ENCODE measurements at regions not wholly inside any gene's neighbourhood (a gene's known extent, or its start where the extent isn't known, plus 50 kb on each side); places are given as distances from the start of the nearest gene placed in this dataset.
"Not testable (repeated sequence)": the region's sequence is repeated elsewhere in the genome, so short reads cannot be mapped to it uniquely, and the experiment has no call there.

DNA sequence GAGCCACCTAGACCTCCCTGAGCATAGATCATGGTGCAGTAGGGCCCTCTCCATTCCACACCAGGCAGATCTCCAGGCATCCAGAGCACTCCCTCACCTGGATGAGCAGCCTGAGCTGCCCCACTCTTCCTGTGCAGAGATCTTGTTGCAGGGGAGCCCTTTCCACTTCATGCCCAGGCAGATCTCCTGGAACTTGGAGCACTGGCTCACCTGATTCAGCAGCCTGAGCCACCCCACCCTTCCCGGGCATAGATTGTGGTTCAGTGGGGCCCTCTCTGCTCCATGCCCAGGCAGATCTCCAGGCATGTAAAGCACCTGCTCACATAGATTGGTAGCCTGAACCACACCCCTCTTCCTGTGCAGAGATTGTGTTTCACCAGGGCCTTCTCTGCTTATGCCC lies 78.0 kb downstream of the SEC16B start:
- no peak for DNase-seq

- no peak for DNase-seq
Measured at GRCh38 chr1:177890479-177890878, 79.4 kb downstream of the SEC16B start.

DNA sequence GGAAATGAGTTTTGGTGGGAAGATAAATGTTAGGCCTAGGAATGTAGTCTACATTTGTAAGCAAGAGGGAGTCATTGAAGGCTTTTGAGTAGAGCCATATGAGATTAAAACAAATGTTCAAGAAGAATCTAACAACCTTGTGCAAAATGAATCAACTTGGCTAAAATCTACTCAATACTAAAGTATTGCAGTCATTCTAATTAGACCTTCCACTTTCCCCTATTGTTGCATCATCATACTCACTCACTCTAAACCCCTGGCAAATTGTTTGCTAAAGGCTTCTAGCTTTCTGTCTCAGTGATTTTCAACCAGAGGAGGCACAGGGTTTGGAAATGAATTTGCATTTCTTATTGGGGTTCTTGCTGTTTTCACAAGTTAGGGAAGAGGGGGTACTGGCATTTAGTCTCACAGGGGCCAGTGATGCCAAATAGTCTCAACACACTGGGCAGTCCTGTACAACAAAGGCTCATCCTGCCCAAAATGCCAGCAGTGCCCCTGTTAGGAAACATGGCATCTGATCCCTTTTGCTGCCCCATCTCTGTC lies 85.3 kb downstream of the SEC16B start:
- DNase-seq = no peak

GRCh38 chr1:177883581-177883980 lies 86.3 kb downstream of the SEC16B start:
- no peak for DNase-seq

- DNase-seq = peak in 1 of 56 donors; percentile 4
Measured at GRCh38 chr1:177880339-177880891, 89.4 kb downstream of the SEC16B start.

GRCh38 chr1:177877086-177877485 lies 92.8 kb downstream of the SEC16B start:
- no peak for DNase-seq

DNA sequence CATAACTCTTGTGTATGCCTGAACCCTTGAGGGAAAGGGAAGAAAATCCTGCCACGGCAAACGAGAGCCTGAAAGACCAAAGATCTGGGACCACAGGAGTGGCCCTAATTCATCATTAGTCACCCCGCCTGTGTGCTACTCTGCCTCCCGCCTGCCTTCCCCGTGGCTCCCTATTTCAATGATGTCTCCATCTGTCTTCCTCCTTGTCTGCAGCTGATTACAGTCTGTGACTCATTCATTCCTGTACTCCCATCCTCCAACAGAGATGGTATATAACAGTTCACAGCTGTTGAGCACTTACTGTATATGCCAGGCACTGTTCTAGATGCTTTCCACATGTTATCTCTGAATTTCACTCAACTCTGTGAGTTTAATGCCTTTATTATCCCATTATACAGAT lies 96.6 kb downstream of the SEC16B start:
- no peak for DNase-seq

- no peak for DNase-seq
Measured at GRCh38 chr1:177872308-177872900, 97.5 kb downstream of the SEC16B start.

- no peak for DNase-seq
Measured at GRCh38 chr1:177871613-177872307, 98.1 kb downstream of the SEC16B start.

DNA sequence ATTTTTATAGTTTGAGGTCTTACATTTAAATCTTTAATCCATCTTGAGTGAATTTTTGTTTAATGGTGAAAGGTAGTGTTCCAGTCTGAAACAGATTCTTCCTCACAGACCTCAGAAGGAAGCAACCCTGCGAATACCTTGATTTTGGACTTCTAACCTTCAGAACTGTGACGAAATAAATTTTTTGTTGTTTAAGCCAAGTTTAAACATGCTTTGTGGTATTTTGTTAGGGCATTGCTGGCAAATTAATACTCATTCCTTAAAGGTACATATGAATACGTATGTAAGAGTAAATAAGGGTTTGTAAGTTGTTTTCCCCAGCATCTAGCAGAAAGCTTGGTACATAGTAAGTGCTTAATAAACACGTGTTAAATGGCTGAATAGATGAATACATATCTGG lies 100.3 kb downstream of the SEC16B start:
- no peak for DNase-seq

GRCh38 chr1:177869011-177869410 lies 100.8 kb downstream of the SEC16B start:
- not testable (repeated sequence) for DNase-seq

DNA sequence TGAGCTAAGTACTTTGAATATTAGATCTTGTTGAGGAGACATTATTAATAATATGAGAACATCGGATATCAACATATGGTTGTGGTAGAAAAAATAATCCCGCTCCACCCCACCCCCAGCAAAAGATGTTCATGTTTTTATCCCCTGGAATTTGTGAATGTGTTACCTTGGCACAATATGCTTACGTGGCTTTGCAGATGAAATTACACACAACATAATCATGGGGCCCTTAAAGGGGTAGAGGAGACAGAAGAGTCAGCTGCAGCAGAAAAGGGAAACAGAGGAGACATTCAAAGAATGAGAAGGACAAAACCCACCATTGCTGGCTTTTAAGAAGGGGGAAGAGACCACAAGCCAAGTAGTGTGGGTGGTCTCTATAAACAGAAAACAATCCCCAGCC lies 104.1 kb downstream of the SEC16B start:
- DNase-seq = no peak

DNA sequence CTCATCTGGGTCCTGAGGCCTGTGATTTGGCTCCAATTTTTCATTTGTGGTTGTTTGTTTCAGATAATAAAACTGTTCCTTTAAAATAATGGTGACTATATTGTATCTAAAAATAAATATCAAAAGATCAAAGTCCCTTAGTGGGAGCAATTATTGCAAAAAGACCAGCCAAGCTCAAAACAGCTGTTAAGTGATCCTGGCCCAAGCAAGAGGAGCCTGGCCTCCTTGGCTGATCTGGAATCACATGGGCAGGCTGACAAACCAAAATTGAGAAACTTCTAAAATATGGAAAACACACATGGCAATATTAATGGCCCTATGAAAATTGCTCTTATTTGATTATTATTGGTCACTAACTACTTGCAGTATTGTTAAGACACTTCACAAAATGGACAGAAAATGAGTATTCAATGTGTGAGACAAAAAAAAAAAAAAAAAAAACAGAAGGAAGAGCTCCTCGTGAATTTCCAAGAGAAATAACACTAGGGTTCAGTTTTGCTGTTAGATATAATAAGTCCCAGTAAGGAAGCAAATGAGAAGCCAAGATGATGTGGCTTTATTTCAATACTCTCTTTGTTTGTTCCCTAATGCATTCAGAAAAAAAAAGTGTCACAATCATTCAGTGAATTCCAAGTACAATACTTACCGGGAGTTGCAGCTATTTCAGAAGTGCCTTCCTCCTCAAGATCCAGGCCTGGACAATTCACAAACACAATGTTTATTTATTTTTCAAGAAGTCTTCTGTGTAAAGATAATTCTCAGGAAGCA lies 105.1 kb downstream of the SEC16B start:
- DNase-seq = no peak

DNA sequence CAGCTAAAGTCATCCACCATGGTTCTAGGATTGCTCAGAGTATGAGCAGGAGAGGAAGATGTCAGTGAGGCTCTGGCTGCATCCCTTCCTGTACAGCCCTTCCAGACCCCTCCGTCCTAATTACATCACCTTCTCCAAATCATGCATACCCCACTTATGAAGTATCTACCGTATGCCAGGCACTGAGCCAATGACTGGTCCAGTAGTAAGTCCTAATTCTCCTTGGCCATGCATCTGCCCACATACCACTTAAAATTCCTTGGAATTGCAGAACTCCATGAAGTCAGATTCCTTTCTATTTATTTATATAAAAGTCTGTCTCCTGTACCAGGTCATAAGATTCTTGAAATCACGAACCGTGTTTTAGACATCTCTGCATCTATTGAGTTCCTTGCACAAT lies 106.1 kb downstream of the SEC16B start:
- DNase-seq = no peak

GRCh38 chr1:177862916-177863315 lies 106.9 kb downstream of the SEC16B start:
- DNase-seq = no peak

- no peak for DNase-seq
Measured at GRCh38 chr1:177859572-177859971, 110.3 kb downstream of the SEC16B start.

DNA sequence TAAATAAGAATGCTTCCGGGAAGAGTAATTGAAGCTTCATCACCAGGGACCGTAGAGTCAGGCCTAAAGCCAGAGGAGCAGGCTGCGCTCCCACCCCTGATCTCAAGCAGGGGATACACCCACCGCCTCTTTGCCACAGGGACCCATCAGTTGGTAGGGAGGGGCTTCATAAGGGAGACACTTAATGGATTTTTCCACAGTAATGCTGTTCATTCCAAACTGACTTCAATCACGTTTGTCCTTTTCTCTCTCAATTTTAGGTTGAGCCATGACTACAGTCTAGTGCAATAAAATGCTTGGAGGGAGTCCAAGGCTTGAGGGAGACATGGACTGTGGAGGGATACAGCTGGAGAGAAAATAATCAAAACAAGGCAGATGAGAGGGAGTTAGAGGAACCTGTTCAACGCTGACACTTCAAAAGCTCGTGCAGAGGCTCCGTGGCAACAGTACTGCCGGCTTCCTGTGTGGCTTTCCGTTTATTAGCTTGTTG lies 111.5 kb downstream of the SEC16B start:
- DNase-seq = no peak

DNA sequence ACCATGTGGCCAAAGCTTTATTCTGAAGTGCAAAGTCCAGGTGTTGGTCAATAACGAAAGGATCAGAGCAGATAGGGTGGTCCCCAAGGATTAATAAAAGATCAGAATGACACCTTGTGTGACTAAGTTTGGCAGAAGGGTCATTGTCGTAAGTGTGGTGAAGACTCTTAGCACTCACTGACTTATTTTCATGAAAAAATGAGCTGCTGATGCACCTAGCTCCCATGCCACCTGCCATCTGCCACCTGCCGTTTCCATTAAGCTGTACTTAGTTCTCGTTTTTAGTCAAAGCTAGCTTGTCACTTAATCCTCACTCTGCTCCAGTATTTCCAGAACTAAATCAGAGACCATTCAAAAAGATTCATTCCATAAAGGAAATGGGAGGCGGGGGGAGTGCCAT lies 112.6 kb downstream of the SEC16B start:
- no peak for DNase-seq

GRCh38 chr1:177854951-177855350 lies 114.9 kb downstream of the SEC16B start:
- DNase-seq = no peak

DNA sequence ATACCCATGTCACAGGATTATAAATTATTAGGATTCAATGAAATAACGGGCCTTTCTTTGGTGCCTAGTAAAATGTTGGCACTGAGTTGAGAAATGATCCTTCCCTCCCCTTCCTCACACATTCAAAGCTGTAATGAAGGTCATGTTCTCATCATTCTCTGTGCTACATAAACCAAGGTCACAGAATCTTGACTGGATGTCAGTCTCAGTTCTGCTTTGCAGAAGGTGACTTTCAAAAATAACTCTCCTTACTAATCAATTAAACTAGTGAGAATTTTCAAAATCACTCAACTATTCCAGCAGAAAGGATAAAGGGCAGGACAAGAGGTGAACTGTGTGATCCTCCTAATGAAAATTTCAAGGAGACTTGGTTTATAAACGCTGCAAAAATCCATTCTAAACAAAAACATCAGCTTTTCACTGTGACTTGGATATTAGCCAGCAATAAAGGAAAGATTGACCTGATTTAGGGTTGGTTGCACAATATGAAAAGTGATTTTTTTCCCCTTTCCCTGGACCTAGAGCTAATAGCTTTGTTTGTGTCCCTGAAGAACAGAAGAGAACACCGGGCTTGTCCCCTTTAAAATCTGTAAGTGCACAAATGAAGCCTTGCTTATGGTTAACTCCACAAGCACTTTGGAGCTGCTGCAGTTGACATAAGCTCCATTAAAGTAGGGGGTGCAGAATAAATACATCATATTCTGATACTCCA lies 120.1 kb downstream of the SEC16B start:
- DNase-seq = no peak

DNA sequence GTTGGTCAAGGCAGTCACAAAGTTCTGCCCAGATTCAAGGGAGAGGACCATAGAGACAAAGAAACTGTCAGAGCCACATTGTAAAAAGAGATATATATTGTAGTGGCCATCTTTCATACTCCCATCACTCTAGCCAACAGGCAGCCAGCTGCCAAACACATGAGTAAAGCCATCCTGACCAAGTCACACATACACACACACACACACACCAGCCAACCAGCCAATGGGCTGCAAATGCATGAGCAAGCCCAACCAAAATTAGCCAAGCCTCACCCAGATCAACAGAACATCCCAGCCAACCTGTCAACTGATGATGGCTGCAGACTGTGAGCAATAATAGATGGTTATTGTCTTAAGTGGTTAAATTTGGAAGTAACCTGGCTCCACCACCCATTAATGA lies 120.7 kb downstream of the SEC16B start:
- DNase-seq = no peak

Data from amygdala (tissue), 56 donors.